ENCODE measurements at regions not wholly inside any gene's neighbourhood (a gene's known extent, or its start where the extent isn't known, plus 50 kb on each side); places are given as distances from the start of the nearest gene placed in this dataset.
"Not testable (repeated sequence)": the region's sequence is repeated elsewhere in the genome, so short reads cannot be mapped to it uniquely, and the experiment has no call there.

DNA sequence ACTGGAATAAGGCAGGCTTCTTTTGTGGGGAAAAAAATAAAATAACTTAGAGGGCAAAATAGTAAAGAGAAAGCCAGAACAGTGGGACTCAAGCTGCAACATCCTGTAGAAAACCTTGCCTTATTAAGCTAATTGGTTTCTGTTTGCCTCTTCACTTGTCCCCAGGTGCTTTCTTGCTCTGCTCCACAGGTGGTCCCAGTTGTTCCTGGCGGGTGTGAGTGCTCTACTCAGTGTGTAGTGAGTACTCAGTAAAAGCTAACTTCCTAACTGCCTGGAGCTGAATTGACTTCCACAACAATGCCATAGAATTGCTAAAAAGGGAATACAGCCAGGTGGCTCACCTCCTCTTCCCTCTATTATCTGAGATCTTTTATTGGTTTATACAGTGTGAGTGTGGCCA is 930.2 kb downstream of the C4orf33 start:
- no peak for DNase-seq

DNA sequence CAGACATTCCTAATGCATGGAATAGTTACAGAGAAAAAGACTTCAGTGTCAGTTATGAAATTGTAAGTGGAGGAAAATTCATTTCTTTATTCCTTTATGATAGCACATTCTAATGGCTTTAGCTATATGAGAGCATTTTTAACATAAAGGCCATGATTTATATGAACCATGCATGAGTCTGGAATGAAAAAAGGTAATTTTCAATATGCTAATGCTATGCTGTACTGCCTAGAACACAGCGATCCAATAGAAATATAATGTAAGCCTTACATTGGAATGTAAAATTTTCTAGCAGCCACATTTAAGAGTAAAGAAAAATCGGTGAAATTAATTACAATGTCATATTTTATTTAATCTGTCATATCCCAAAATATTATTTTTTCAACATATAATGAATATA is 932.0 kb downstream of the C4orf33 start:
- no peak for DNase-seq

- DNase-seq, result no peak
These were observed 932.6 kb downstream of the C4orf33 start for GRCh38 chr4:130028552-130028951.

DNA sequence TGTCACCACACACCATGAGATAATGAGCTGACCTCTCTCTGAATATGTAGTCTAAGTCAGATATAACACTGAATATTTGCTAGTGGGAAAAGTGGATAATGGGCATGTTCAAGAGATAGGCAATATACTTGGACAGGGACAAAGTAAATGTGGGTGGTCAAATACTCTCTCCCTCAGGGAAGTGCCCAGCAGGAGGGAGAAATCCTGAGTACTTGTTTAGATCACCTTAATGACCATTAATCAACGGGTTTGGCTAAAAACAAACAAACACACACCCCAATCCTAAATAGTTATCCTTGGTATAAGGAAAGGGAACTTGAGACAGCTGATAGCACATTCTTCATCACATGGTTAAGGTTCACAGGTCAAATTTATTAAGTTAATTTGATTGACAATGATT is 933.5 kb downstream of the C4orf33 start:
- DNase-seq, result no peak

- DNase-seq, result no peak
These were observed 935.9 kb downstream of the C4orf33 start for GRCh38 chr4:130031858-130032257.

GRCh38 chr4:130033657-130034056 is 937.7 kb downstream of the C4orf33 start:
- not testable (repeated sequence) for DNase-seq

DNA sequence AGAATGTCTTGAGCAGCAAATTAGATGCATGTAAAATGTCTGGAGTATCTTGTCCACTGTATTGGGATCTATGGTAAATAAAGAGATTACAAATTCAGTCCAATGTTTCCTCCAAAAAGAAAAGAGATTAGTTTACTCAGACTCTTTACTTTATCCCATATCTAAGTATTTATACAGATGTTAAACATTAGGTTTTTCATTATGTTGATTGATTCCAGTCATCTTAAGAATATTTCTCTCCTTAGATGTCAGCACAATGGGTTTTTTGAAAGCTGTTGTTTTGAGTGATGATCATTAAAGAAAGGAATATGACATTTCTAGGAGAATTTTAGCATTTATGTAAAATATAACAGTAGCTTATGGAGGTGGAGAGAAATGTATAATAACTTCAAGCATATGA is 938.9 kb downstream of the C4orf33 start:
- DNase-seq, result no peak

- DNase-seq, result no peak
These were observed 939.4 kb downstream of the C4orf33 start for GRCh38 chr4:130035391-130035790.

DNA sequence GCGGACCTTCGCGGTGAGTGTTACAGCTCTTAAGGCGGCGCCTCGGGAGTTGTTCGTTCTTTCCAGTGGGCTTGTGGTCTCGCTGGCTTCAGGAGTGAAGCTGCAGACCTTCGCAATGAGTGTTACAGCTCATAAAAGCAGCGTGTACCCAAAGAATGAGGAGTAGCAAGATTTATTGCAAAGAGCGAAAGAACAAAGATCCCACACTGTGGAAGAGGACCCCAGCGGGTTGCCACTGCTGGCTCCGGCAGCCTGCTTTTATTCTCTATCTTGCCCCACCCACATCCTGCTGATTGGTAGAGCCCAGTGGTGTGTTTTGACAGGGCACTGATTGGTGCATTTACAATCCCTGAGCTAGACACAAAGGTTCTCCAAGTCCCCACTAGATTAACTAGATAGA is 941.9 kb downstream of the C4orf33 start:
- DNase-seq, result not testable (repeated sequence)

GRCh38 chr4:130038540-130038939 is 942.6 kb downstream of the C4orf33 start:
- DNase-seq, result not testable (repeated sequence)

GRCh38 chr4:130043732-130044160 is 947.8 kb downstream of the C4orf33 start:
- DNase-seq, result no peak

DNA sequence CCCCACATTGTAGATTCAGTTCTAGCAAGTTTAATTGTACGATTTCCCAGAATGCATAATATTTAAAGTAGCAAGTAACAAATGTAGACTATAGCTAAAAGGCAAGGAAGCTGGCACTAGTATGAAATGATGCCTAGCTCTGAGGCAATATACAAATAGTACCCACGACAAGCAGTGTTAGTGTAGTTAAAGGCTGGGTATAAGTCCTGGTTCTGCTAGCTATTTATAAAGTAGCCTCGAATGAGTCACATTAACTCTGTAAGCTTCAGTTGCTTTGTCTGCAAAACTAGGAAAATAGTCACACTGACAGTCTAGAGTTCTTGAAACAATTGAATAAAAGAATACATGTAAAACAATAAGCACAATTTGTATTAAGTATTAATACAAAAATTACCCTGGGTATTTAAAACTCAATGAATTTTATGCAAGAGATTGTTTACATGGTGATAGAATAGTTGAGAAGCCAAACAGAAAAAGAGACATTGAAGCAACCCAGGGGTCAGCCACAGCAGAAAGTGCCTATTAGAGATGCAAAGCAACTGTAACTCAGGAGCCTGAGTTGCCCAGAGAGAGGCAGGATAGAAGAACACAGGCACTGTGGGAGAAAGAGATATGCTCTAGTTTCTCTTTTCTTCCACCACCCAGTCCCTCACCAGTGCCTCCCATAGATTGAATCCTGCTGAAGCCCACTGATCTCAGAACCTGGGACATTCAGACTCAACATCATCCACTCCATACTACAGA is 949.0 kb downstream of the C4orf33 start:
- no peak for DNase-seq

GRCh38 chr4:130053723-130054122 is 957.8 kb downstream of the C4orf33 start:
- DNase-seq, result no peak

GRCh38 chr4:130054908-130055307 is 959.0 kb downstream of the C4orf33 start:
- DNase-seq, result no peak

DNA sequence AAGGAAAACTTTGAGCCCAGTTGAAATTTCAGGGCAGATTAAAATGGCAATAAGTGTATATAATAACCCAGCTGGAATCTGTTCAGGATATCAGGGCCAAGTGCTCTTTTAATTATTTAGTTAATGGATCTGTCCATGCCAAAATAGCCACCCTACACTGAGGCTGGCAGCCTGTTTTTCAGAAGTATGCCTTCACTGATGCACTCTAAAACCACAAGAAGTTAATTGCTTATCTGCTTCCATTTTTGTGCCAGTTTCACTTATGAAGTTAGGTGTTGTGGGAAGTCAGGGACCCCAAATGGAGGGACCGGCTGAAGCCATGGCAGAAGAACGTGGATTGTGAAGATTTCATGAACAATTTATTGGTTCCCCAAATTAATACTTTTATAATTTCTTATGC is 960.3 kb downstream of the C4orf33 start:
- DNase-seq, result no peak

GRCh38 chr4:130064471-130064870 is 968.5 kb downstream of the C4orf33 start:
- DNase-seq, result no peak

DNA sequence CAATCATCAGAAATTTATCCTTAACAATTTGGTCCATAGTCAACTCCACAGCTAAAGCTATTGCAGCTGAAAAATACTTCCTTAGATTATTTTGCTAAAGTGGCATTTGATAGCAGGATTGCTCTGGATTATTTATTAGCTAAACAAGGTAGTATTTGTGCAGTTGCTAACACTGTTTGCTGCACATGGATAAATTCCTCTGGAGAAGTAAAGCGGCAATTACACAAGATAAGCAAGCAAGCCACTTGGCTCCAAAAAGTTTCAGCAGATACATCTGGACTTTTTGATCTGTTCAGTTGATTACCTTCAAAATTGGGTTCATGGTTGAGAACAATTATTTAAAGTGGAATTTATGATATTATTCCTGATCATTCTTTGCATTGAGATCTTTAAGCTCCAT is 971.5 kb downstream of the C4orf33 start:
- DNase-seq, result no peak

DNA sequence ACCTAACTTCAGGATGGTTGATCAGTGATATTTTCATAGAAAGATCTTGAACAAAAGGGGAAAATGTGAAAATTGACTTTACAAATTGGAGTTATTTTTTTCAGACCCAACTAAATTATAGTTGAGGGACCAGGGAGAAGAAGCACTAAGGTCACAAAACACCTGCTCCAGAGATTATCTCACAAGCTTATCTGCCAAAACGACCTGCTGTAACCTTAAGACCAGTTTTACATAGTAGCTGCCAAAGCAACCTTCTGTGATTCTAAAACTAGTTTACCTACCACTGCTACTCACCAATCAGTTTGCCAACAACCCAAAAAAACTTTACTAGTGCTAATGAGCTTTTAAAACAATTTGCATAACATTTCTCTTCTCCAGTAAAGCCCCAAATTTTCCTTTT is 972.1 kb downstream of the C4orf33 start:
- DNase-seq, result no peak

DNA sequence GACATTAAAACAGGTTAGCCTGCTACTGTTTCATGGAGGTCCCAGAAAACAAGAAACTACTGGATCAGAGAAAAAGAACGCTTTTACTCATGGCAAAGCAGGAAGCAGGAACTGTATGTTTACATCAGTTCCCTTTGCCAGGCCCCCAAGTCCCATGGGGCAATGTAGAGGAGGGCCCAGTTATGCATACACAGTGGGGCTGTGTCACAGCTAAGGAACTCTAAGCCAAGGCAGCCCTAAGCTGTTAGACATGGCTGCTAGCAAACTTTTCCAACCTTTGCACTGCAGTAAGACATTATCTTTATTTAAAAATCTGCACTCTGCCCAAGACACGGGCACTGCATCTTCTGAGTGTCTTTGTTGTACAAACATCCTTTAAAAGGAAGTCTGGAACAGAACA is 975.8 kb downstream of the C4orf33 start:
- DNase-seq, result no peak

DNA sequence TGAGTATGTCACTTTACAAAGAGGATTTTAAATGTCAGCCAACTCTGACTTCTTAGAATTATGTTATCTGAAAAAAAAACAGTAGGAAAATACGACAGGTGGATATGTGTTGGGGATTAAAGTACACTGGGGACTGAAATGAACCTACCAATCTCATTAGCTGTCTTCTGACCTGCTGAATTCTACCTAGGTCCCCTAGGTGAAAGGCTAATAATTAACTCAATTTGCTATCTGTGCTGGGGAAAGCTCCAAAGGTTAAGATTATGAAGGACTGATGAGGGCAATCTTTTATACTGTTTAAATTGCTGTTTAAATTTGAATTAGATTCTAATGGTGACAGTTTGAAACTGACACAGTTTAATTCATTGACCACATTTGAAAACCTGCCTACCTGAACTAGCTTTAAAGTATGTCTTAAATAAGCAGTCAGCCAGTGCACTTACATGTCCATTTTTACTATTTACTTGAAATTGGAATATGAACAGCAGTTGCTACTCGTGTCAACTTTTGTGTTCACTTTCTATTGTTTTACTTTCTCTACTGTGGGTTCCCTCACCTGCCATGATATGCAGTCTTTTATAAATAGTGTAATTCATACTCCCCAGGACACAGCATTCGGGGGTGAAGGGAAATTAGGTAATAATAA is 977.3 kb downstream of the C4orf33 start:
- no peak for DNase-seq

- no peak for DNase-seq
These were observed 978.1 kb downstream of the C4orf33 start for GRCh38 chr4:130074096-130074495.

DNA sequence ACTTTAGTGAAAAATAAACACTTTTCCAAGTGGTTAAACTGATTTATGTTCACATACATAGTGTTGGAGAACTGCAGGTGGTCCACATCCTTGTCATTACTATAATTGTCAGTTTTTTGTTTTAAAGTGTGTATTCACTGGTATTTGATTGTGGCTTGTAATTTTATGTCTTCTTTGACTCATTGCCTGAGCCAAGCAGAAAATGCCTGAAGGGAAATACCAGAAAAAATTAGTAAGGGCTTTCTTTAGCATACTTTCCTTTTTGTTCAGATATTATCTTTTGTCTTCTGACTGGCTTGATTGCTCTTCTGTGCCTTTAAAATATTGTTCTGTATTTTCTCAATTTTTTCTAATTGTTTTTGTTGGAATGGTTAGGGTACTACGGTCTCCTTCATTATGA is 981.3 kb downstream of the C4orf33 start:
- DNase-seq, result no peak

DNA sequence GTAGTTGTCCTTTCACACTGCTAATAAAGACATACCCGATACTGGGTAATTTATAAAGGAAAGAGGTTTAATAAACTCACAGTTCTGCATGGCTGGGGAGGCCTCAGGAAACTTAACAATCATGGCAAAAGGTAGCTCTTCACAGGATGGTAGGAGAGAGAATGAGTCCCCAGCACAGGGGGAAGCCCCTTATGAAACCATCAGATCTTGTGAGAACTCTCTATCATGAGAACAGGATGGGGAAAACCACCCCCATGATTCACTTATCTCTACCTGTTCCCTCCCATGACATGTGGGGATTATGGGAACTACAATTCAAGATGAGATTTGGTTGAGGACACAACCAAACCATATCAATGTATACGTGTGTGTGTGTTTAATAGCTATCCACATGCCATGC is 983.1 kb downstream of the C4orf33 start:
- not testable (repeated sequence) for DNase-seq

- DNase-seq, result no peak
These were observed 985.0 kb downstream of the C4orf33 start for GRCh38 chr4:130080872-130081451.
